Renal cortical epithelial cell (primary cell): ENCODE measurements at regions not wholly inside any gene's neighbourhood (a gene's known extent, or its start where the extent isn't known, plus 50 kb on each side); places are given as distances from the start of the nearest gene placed in this dataset.
"Not testable (repeated sequence)": the region's sequence is repeated elsewhere in the genome, so short reads cannot be mapped to it uniquely, and the experiment has no call there.

ENCODE experiments used
- DNase-seq: peaks from one replicate; pipeline ENCODE4 v3.0.0-alpha.2; 2011; ENCODE audit warnings: low read depth

DNA sequence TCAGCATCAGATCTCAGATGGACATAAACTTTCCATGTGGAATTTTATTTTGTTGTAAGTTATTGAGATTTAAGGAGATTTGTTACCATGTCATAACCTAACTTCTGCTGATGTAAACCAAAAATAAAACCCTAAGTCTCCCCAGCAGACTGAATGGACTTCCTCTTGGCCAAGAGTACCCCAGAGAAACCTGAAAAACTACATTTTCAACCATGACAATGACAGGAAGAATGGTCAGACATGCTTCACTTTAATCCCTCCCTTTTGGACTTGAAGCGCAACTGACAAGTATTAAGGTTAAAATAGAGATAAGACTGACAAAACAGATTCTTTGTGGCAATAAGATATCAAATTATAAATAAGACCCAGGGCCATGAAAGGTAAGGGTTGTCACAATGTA, 579.7 kb upstream of the RAG2 start:
- no peak for DNase-seq

DNA sequence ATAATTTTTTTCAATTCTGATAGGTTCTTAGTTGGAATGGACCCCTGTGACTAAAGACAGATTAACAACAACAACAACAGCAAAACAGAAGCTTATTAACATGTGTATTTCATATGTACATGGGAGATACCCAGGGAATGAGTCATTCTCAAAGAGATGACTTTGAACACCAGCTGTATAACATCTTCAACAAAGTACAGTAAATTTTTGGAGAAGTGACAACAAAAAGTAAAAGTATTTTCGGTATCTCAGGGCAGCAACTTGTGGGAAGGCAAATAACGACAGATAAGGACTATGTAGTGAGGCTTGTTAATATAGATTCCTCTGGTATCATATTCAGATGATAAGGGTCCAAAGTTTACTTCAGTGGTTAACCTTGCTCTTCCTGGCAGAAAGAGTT, 573.4 kb upstream of the RAG2 start:
- DNase-seq = no peak

DNA sequence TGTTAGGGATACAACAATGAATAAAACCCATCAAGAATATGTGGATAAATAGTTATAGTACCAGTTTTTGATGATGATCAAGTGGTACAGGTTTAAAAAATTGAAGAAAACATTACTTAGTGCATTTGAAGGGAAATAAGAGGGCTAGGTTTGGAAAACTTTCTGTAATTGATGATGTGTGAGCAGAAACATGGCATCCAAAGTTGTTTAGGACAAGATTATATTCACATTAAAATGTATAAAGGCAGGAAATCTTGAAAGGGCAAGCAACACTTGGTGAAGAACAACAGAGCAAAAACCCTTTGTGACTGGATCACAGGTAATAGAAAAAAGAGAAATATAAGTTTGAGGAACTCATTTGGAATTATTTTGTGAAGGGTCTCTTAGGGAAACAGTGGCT, 572.3 kb upstream of the RAG2 start:
- no peak for DNase-seq

DNA sequence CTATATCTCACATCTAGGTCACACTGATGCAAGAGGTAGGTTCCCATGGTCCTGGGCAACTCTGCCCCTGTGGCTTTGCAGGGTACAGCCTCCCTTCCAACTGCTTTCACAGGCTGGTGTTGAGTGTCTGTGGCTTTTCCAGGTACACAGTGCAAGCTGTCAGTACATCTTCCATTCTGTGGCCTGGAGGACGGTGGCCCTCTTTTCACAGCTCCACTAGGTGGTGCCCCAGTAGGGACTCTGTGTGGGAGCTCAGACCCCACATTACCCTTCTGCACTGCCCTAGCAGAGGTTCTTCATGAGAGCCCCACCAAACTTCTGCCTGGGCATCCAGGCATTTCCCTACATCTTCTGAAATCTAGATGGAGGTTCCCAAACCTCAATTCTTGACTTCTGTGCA, 547.4 kb upstream of the RAG2 start:
- not testable (repeated sequence) for DNase-seq

DNA sequence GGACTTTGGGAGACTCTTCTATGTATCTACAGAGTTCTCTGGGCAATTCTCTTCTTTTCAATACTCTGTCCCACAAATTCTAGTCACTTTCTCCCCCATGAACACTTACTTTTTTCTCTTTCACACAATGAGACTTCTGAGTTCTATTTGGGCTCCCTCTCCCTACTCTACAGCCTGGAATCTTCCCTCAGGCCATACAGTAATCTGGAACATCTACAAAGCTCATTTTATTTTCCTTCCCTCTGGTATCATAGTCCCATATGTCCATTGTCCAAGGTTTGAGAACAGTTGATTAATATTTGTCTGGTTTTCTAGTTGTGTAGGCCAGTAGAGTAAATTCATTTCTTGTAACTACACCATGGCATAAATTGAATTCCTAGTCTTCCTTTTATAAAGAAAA, 544.6 kb upstream of the RAG2 start:
- no peak for DNase-seq

DNA sequence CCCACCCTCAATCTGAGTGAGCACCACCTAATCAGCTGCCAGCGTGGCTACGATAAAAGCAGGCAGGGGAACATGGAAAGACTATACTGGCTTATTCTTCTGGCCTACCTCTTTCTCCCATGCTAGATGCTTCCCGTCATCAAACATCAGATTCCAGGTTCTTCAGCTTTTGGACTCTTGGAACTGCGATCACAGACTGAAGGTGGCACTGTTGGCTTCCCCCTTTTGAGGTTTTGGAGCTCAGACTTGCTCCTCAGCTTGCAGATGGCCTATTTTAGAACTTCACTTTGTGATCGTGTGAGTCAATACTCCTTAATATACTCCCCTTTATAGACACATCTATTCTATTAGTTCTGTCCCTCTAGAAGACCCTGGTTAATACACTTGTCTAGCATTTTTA, 543.7 kb upstream of the RAG2 start:
- no peak for DNase-seq

DNA sequence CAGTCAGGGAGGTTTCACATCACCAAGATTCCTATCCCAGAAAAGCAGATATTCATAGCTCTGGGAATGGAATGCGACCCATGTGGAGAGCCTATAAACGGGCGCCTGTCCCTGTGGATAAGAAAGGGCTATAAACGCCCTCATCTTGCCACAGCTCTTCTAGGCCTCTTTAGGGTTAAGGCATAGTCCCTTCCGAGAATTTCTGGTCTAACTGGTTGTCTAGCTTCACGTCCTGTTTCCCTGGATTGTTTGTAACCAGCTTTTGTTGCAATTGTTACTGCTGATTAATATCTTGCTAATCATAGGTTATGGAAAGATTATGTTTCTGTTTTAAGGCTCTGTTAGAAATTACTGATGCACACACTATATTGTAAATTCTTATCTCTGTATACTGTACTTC, 537.6 kb upstream of the RAG2 start:
- DNase-seq = not testable (repeated sequence)

DNA sequence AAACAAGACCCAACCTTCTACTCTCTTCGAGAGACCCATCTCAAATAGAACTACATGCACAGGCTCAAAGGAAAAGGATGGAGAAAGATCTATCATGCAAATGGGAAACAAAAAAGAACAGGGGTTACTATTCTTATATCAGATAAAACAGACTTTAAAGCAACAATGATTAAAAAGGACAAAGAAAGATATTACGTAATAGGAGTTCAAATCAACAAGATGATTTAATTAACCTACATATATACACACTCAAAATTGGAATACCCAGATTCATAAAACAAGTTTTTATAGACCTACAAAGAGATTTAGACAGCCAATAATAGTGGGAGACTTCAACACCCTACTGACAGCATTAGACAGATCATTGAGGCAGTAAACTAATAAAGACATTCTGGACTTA, 536.6 kb upstream of the RAG2 start:
- no peak for DNase-seq

DNA sequence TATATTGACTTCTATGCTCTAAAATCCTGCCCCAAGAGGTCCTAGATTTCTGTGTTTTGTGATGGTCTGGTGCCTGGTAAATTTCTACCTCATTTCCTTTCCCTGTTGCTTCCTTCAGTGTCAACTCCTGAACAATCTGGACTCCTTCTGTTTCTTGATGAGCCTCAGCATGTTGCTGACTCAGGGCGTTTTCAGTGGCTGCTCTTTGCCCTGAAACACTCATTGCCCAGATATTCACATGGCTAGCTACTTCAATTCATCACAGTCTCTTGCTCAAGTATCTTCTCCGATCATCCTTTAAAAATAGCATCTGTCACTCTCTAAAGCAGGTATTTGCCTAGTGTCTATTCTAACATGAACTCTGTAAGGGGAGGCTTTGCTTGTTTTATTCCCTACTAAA, 526.3 kb upstream of the RAG2 start:
- DNase-seq = no peak

DNA sequence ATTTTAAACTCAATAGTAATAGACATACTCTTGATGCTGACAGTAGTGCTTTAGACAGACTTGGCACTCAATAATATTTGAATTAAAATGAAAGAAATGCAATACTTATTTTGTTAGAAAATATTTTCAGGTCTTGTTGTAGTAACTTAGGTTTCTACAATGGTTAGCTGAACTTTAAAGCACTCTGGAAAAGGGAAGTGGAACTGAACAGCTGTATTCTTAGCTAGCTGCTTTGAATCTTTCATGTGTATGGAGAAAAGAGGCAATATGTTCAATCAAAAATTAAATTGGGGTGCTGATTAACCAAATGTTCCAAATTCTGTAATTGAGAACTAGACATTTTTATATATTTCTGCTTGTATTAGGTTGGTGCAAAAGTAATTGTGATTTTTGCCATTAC, 517.9 kb upstream of the RAG2 start:
- DNase-seq = no peak

DNA sequence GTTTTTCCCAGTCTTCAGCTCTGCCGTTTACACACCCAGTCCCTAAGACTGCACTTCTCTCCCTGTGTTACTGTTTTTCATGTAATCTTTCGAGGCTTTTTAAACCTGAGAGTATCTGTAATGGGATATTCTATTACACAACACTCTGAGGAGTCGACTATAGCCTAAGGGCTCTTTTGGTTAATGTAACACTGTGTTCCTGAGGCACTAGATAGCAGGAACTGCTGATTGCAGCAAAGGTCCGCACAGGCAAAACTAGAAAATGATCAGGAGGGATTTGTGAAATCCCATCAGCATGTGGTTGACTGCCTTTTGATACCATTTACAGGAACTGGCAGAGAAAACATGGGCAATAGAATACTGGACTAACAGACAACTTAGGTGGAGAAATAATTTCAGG, 512.3 kb upstream of the RAG2 start:
- DNase-seq = peak; percentile 74

DNA sequence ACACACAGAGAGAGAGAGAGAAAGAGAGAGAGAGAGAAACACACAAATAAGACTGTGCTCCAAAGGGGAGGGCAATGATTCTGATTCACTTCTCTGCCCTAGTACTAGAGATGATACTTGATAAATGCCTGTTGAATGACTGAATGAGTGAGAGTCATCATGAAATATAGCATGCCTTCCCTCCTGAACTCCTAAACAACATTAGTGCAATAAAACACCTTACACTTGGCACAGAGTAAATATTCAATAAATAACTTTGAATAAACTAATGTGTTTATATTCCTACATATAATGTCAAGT, 511.2 kb upstream of the RAG2 start:
- DNase-seq = no peak

DNA sequence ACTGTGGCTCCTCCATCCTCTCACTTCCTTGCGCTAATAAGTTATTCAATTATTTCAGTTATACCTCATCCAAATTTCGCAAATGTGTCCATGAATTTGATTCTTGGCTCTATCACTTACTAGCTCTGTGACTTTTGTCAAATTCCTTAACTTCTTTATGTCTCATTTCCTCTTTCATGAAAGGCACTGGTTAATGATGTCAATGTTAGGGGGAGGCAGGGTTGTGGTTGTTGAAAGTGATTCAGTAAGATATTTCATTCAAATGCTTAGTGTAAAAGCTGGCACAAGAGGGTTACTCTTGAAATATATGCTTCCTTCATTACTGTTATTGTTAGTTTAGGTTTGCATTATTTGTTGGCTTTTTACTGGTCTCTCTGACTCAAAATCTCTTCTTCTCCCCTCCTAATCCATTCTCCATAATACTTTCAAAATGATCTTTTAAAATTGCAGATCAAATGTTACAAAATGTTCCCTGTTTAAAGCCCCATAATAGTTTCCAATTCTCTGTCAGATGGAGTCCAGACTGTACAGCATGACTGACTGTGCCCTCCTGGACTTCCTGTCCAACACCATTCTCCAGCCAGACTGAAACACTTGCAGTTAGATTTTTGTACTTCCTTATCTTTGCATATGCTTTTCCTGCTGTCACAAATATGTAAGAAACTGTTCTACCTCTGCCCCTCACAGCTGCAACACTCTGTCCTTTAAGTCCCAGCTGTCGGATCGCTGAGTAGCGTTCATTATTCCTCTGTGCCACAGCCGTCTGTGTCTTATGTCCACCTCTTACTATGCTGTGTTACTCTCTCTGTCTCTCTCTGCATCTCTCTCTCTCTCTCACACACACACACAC, 510.6 kb upstream of the RAG2 start:
- peak; percentile 7 for DNase-seq

DNA sequence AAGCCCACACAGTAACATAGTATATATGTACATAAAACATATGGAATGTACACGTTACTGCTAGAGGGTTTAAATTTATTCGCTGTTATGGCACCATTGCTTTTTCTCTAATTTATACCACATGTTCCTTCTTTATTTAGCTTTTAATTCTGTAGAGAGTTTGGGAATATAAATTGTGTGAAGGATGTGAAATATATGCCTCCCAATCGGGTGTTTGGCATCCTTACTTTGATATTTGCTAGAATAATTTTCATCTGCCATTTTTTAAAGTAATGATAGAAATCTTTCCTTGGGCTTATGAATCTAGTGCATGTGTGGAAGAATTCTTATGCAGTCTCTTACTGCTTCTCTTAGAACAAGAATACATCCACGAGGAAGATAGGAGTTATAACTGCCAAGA, 509.8 kb upstream of the RAG2 start:
- DNase-seq = no peak

DNA sequence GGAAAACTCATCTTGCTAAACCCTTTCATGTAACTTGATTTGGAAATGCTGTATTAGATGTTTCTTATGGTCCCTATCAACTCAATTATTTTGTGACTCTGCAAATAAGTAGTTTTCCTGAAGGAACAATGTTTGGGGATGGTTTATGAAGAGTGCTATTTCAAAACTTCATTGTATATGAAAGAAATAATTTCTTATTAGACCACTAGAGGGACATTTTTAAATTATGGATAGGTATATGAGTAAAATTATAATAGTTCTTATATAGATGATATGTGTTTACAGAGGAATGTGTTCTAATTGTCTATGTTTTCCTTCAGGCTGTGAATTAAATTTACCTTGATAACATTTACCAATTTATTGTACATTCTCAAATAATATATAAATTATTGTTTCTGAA, 509.4 kb upstream of the RAG2 start:
- no peak for DNase-seq

DNA sequence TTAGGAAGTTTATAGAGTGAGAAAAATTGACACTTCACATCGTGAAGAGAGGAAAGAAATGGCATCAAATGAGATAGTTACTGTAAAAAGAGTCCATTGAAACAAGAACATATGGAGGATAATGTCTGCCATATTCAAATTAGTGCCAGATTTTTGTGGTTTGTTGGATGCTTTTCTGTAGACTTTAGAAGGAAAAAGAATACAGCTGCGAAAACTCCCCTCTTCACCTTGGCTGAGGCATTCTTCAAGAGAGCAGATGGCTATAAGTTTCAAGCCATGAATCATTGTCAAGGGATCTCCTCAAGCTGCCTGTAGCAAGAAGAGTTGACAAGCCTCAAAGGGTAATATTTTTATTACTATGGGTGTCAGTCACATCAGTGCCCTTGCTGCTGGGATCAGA, 507.4 kb upstream of the RAG2 start:
- no peak for DNase-seq

DNA sequence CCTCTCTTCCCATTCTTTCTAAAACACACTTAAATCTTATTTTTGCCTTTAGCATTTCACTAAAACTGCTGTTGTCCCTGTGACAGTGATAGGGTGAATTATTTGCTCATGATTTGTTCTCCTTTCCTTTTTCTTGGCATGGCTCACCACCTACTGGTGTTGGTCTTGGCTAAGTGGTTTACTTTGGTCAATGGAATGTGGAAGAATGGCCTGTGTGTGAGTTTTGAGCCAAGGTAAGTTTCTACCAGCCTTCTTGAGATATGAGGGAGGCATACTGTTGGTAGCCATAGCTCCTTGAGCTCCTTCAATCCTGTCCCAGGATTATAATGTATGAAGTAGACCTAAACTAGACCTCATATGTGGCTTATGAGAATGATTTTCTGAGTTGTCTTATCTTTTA, 506.3 kb upstream of the RAG2 start:
- peak; percentile 16 for DNase-seq

DNA sequence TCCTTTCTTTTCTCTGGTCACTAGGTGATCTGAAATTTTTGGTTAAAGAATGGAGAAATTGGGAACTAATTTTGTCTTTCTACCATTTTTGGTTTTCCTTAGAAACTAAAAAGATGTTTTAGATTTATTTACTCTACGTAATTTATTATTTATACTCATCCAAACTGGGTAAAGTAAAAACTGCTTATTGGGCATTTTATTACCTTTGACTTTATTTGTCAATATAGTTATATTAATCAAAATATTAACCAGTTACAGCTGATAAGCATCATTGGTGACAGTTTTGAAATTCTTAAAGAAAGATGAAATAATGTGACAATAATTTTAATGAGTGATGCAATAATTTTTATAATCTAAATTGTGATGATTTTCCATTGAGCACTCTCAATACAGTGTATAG, 502.0 kb upstream of the RAG2 start:
- no peak for DNase-seq

DNA sequence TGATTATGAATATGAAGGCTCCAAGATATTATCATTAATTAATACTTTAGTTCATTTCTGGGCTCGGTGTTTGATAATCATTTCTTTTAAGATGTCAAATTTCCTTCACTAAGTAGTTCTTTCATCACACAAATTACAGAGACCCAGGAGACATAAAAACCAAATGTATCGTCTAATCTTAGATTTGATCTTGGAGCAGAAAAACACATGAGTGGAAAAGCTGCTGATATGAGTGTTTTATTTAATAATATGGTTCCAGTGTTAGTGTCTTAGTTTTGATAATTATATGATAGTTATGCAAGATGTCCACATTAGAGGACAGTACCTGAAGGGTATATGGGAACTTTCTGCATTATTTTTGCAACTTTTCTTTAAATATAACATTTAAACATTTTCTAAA, 494.5 kb upstream of the RAG2 start:
- DNase-seq = no peak

DNA sequence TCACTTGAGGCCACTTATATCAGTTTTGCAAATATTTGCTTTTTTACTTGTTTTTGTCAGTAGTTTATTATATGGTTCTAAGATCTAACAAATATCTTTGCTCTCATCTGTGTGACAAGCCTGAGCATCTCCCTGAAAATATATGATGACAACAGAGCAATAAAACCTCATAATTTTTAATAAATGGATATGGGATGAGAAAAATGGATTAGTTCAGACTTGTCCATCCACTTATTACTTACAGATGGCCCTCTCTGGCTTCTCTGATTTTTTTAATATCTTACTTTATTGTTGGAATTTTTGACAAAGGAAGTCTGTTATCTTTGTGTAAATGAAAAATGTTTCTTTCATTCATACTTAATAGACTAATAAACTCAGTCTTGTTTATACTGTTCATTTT, 491.4 kb upstream of the RAG2 start:
- DNase-seq = no peak

DNA sequence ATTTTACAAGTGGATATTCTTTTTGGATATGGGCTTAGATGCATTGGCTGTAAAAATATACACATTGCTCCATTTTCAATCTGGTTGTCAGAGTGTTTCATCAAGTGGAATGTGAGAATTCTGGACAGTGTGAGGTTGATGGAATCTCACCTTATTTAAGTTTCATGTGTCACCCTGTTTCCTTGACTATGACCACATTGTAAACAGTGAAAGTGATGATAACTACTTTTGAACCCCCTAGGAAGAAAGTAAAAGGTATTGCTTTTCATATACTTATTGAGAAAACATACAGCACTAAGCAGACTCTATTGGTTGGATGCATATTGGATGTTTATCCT, 490.5 kb upstream of the RAG2 start:
- DNase-seq = no peak

DNA sequence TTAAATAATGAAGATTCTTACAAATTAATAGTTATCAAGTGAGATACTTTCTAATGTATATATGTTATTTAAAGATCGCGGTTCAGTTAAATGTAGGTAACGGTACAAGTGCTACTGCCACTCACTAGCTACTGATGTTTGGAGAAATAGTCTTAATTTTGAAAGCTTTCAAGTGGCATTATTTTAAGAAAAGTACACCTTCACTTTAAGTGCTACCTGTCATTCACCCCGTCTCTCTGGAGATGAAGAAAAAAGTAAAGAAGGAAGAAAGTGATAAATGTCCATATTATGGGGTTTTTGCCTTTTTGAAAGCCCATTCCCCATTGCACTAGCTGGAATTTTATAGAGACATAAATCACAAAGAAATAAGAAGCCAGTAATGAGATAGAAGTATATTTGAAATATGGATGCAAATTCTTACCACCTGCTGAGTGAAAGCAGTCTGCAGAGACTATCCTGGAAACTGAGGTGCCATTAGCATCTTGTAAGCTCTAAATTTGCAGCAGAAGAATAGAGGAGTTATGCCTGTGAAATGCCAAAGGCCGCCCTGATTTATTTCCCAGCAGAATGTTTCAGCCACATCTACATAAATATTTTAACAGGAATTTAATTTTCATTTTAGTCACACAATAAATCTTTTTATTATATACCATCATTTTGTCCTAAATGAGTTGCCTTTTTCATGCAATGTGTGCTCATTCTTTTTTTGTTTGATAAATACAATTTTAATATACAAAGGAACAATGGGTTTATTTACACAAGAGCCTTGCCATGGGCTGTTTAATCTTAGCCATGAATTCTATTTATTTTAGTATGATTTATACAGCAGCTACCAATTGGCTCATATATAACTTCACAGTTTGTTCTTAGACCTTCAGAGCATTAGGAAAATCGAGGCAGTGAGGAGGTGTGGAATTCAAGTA, 489.9 kb upstream of the RAG2 start:
- no peak for DNase-seq

DNA sequence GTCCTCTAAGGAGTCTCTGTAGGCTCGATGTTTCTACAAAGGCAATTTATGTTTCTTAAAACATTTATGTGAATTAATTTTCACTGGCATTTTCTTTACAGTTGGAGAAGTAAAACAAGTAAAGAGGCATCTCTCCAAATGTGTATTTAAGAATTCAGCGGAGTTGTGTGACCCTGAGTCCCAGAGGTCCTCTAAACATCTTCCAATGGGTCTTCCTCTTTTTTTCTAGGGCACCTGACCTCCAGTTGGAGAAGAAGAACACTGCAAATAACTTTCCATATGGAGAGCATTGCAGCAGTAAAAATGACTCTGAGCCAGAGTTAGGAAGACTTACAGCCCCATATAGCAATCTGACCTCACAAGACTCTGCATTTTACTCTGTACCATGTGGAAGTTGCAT, 480.5 kb upstream of the RAG2 start:
- no peak for DNase-seq

DNA sequence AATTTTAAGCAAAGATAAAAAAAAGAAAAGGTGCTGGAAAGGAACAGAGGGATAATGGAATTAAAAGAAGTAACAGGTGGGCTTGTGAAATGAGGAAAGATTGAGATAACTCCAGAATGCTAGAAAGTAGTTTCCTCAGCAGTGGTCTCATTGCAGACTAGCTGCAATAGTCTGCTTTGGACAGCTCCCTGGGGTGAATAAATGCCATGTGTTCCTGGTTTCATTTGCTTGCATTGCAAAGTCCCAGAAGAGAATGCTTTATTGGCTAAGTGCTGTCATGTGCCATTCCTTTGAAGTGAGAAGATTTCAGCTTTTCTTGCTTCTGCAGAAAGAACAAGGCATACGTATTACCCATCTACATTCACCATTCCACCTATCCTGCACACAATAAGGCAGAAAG, 478.8 kb upstream of the RAG2 start:
- DNase-seq = no peak
